Panc1 (cell line): ENCODE measurements at regions not wholly inside any gene's neighbourhood (a gene's known extent, or its start where the extent isn't known, plus 50 kb on each side); places are given as distances from the start of the nearest gene placed in this dataset.

ENCODE experiments used
- CTCF ChIP-seq: fragments of 450-650 bp; IDR thresholded peaks from 2 replicates; pipeline ENCODE4 v1.5.1; 2017; ENCODE audit warnings: mild to moderate bottlenecking
- POLR2AphosphoS5 ChIP-seq: IDR thresholded peaks from 2 replicates; pipeline ENCODE4 v1.6.1; 2012; ENCODE audit warnings: mild to moderate bottlenecking, low read depth, low read length, moderate library complexity
- TF ChIP-seq, protein P1 (sequence below), 2 experiments: IDR thresholded peaks; 2 replicates each; pipeline ENCODE4 v1.6.1; 2011 to 2012; ENCODE audit warnings: low read depth in 2 of 2, control low read depth in 1 of 2, low read length in 1 of 2, mild to moderate bottlenecking in 1 of 2, moderate library complexity in 1 of 2; ENCODE audit not compliant: insufficient read depth in 1 of 2

- TF ChIP-seq POLR2AphosphoS5 (no peak), CTCF (no peak)
- TF ChIP-seq, protein P1, sequence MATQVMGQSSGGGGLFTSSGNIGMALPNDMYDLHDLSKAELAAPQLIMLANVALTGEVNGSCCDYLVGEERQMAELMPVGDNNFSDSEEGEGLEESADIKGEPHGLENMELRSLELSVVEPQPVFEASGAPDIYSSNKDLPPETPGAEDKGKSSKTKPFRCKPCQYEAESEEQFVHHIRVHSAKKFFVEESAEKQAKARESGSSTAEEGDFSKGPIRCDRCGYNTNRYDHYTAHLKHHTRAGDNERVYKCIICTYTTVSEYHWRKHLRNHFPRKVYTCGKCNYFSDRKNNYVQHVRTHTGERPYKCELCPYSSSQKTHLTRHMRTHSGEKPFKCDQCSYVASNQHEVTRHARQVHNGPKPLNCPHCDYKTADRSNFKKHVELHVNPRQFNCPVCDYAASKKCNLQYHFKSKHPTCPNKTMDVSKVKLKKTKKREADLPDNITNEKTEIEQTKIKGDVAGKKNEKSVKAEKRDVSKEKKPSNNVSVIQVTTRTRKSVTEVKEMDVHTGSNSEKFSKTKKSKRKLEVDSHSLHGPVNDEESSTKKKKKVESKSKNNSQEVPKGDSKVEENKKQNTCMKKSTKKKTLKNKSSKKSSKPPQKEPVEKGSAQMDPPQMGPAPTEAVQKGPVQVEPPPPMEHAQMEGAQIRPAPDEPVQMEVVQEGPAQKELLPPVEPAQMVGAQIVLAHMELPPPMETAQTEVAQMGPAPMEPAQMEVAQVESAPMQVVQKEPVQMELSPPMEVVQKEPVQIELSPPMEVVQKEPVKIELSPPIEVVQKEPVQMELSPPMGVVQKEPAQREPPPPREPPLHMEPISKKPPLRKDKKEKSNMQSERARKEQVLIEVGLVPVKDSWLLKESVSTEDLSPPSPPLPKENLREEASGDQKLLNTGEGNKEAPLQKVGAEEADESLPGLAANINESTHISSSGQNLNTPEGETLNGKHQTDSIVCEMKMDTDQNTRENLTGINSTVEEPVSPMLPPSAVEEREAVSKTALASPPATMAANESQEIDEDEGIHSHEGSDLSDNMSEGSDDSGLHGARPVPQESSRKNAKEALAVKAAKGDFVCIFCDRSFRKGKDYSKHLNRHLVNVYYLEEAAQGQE (IDR thresholded peaks at IDR 0.05; ENCODE audit: insufficient read depth in 1 of 2, low read depth in 2 of 2, low read length in 1 of 2), result no peak
Measured at GRCh38 chr5:165735388-165735787, 2230.0 kb downstream of the MAT2B start.
